ENCODE measurements at regions not wholly inside any gene's neighbourhood (a gene's known extent, or its start where the extent isn't known, plus 50 kb on each side); places are given as distances from the start of the nearest gene placed in this dataset.

DNA sequence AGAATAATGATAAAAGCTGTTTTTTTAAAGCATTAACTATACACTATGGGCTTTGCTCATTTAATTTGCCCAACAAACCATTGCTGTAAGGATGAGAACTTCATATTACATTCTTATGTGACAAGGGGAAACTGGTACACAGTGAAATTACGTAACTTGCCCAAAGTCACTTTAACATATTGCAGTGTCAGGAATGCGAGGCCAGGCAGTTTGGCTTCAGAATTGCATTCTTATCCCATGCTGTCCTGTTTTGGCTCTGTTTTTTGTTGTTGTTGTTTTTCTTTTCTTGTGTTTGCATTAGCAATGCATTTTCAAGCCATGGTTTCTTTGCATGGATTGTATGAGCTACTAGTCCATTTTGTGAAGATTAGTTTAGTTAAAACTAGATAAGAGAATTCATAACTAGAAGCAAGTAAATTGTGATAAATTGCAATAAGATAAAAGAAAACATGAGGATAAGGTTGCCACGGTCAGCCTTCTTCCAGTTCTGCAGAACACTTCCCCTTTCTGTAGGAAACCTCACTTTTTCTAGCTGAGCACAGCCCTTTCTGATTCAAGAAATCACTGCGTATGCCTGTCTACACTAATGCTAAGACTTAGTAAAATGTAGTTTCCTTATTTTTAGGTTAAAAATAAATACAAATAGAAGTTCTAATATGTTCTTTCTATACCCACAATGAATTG, 221.3 kb upstream of the KCNJ16 start:
- TF ChIP-seq FOXA1 (IDR thresholded peaks at IDR 0.05; ENCODE audit: borderline replicate concordance) (no peak), GATA2 (CRISPR knock-in tag; IDR thresholded peaks at IDR 0.05) (no peak), ZNF707 (CRISPR knock-in tag; conservative IDR thresholded peaks at IDR 0.05) (no peak), NFE2 (IDR thresholded peaks at IDR 0.05; ENCODE audit: low read depth) (no peak), POLR2A (conservative IDR thresholded peaks at IDR 0.05) (no peak)
- TF ChIP-seq, protein P1, sequence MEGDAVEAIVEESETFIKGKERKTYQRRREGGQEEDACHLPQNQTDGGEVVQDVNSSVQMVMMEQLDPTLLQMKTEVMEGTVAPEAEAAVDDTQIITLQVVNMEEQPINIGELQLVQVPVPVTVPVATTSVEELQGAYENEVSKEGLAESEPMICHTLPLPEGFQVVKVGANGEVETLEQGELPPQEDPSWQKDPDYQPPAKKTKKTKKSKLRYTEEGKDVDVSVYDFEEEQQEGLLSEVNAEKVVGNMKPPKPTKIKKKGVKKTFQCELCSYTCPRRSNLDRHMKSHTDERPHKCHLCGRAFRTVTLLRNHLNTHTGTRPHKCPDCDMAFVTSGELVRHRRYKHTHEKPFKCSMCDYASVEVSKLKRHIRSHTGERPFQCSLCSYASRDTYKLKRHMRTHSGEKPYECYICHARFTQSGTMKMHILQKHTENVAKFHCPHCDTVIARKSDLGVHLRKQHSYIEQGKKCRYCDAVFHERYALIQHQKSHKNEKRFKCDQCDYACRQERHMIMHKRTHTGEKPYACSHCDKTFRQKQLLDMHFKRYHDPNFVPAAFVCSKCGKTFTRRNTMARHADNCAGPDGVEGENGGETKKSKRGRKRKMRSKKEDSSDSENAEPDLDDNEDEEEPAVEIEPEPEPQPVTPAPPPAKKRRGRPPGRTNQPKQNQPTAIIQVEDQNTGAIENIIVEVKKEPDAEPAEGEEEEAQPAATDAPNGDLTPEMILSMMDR (IDR thresholded peaks at IDR 0.05 in 2 of 3, conservative IDR thresholded peaks at IDR 0.05 in 1 of 3; ENCODE audit: insufficient read depth in 2 of 3, low read depth in 1 of 3, low read length in 3 of 3), result no peak

All from K562 (cell line).